ENCODE measurements at regions not wholly inside any gene's neighbourhood (a gene's known extent, or its start where the extent isn't known, plus 50 kb on each side); places are given as distances from the start of the nearest gene placed in this dataset.

DNA sequence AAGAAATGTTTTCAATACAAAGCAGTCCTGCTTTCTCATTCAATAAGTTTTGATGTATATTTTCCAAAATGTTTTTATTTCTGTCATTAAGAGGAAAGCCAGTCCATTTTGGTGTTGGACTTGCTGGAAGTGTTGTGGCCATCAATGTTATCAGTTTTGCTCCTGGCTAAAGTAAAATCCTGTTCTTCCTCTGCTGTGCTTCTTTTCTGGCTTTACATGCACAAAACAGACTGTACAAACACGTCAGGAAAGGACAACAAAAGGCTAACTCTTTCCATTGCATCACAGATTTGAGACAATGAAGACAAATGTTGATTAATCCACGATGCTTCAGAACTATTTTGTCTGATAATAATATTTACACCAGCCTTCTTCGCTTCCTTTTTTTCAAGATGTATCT, 735.4 kb downstream of the LTN1 start:
- dilution Hi-C loops (cut with MboI; ENCODE audit: extremely low pct_ligation_motif_present, low sequenced_read_pairs): no loop called here
- Histone ChIP-seq H3K9ac (ENCODE audit: control insufficient read depth, extremely low read depth, insufficient read depth, low read length) (no peak overlapping the region), H3K4me1 (ENCODE audit: control insufficient read depth, extremely low read depth, insufficient read depth, low read length) (peaks cover 9% of the 10 kb centered on the region), H2AFZ (ENCODE audit: control insufficient read depth, low read length) (peak overlapping the region; percentile 22), H3K79me2 (ENCODE audit: control insufficient read depth, insufficient read depth, low read length) (no peaks in the 10 kb centered on the region), H4K20me1 (ENCODE audit: control insufficient read depth, extremely low read depth, insufficient read depth, low read length) (no peaks in the 10 kb centered on the region), H3K27ac (ENCODE audit: control insufficient read depth, insufficient read depth, low read length) (no peak overlapping the region), H3K36me3 (ENCODE audit: control insufficient read depth in 2 of 2, extremely low read depth in 1 of 2, insufficient read depth in 2 of 2, low read length in 2 of 2) (no peaks in the 10 kb centered on the region), H3K27me3 (ENCODE audit: control insufficient read depth, extremely low read depth, insufficient read depth, low read length) (no peaks in the 10 kb centered on the region), H3K4me2 (ENCODE audit: control insufficient read depth, extremely low read depth, insufficient read depth, low read depth, low read length) (no peak overlapping the region), H3K9me1 (ENCODE audit: control insufficient read depth, extremely low read depth, insufficient read depth, low read length) (no peaks in the 10 kb centered on the region), H3K9me3 (ENCODE audit: control insufficient read depth, low read depth, low read length) (no peaks in the 10 kb centered on the region), H3K4me3 (ENCODE audit: control insufficient read depth in 2 of 3, extremely low read depth in 1 of 3, insufficient read depth in 2 of 3, low read depth in 1 of 3, low read length in 3 of 3) (no peak overlapping the region)
- TF ChIP-seq, protein P1, sequence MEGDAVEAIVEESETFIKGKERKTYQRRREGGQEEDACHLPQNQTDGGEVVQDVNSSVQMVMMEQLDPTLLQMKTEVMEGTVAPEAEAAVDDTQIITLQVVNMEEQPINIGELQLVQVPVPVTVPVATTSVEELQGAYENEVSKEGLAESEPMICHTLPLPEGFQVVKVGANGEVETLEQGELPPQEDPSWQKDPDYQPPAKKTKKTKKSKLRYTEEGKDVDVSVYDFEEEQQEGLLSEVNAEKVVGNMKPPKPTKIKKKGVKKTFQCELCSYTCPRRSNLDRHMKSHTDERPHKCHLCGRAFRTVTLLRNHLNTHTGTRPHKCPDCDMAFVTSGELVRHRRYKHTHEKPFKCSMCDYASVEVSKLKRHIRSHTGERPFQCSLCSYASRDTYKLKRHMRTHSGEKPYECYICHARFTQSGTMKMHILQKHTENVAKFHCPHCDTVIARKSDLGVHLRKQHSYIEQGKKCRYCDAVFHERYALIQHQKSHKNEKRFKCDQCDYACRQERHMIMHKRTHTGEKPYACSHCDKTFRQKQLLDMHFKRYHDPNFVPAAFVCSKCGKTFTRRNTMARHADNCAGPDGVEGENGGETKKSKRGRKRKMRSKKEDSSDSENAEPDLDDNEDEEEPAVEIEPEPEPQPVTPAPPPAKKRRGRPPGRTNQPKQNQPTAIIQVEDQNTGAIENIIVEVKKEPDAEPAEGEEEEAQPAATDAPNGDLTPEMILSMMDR (optimal IDR thresholded peaks at IDR 0.05 in 1 of 3, IDR thresholded peaks at IDR 0.05 in 1 of 3, conservative IDR thresholded peaks at IDR 0.05 in 1 of 3; ENCODE audit: extremely low read depth in 1 of 3, insufficient read depth in 2 of 3, low read length in 3 of 3): no peak
- no peak for TF ChIP-seq EZH2 (IDR thresholded peaks at IDR 0.05; ENCODE audit: low read length)
- DNase-seq (ENCODE audit: low read depth, low spot score): no peak
- no peak for FAIRE-seq

DNA sequence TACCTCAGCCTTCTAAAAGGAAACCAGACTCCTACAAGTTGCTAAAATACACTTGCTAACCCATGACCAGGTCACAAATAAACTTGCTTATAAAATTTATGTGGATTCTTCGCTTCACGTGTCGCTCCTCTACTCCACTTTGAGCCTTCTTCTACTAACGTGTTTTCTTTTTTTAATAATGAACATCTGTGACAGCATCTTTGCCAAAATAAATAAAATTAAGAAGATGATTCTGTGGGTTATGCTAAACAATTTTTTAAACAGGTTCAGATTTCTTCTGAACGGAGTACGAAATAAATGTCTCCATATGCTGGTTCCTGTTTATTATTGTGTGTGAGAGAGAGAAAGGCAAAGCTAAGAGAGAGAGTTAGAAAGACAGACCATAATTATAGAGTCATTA, 735.8 kb downstream of the LTN1 start:
- dilution Hi-C loops (cut with MboI; ENCODE audit: extremely low pct_ligation_motif_present, low sequenced_read_pairs): no loop called here
- H3K79me2 ChIP-seq (ENCODE audit: control insufficient read depth, insufficient read depth, low read length): no peaks in the 10 kb centered on the region
- FAIRE-seq (no peak), DNase-seq (ENCODE audit: low read depth, low spot score) (no peak)
- H3K4me2 ChIP-seq (ENCODE audit: control insufficient read depth, extremely low read depth, insufficient read depth, low read depth, low read length): no peak overlapping the region
- no peak overlapping the region for H3K27ac ChIP-seq (ENCODE audit: control insufficient read depth, insufficient read depth, low read length)
- peaks cover 9% of the 10 kb centered on the region for H3K4me1 ChIP-seq (ENCODE audit: control insufficient read depth, extremely low read depth, insufficient read depth, low read length)
- no peaks in the 10 kb centered on the region for H3K9me1 ChIP-seq (ENCODE audit: control insufficient read depth, extremely low read depth, insufficient read depth, low read length)
- H3K9me3 ChIP-seq (ENCODE audit: control insufficient read depth, low read depth, low read length): no peaks in the 10 kb centered on the region
- H3K4me3 ChIP-seq (ENCODE audit: control insufficient read depth in 2 of 3, extremely low read depth in 1 of 3, insufficient read depth in 2 of 3, low read depth in 1 of 3, low read length in 3 of 3): no peak overlapping the region
- H3K9ac ChIP-seq (ENCODE audit: control insufficient read depth, extremely low read depth, insufficient read depth, low read length): no peak overlapping the region
- no peak for TF ChIP-seq EZH2 (IDR thresholded peaks at IDR 0.05; ENCODE audit: low read length)
- TF ChIP-seq, protein P1 (optimal IDR thresholded peaks at IDR 0.05 in 1 of 3, IDR thresholded peaks at IDR 0.05 in 1 of 3, conservative IDR thresholded peaks at IDR 0.05 in 1 of 3; ENCODE audit: extremely low read depth in 1 of 3, insufficient read depth in 2 of 3, low read length in 3 of 3): no peak
- H3K36me3 ChIP-seq (ENCODE audit: control insufficient read depth in 2 of 2, extremely low read depth in 1 of 2, insufficient read depth in 2 of 2, low read length in 2 of 2): no peaks in the 10 kb centered on the region
- H2AFZ ChIP-seq (ENCODE audit: control insufficient read depth, low read length): no peak overlapping the region
- H3K27me3 ChIP-seq (ENCODE audit: control insufficient read depth, extremely low read depth, insufficient read depth, low read length): no peaks in the 10 kb centered on the region
- H4K20me1 ChIP-seq (ENCODE audit: control insufficient read depth, extremely low read depth, insufficient read depth, low read length): no peaks in the 10 kb centered on the region
